VCaP (cell line): ENCODE measurements at regions not wholly inside any gene's neighbourhood (a gene's known extent, or its start where the extent isn't known, plus 50 kb on each side); places are given as distances from the start of the nearest gene placed in this dataset.

Experiments
- H3K27ac ChIP-seq: fragments of 450-650 bp; 2 replicates; pipeline ENCODE4 v1.5.1; 2017
- TF ChIP-seq, protein P1 (sequence below): fragments of 450-650 bp; conservative IDR thresholded peaks from 2 replicates; pipeline ENCODE4 v1.5.1; 2017; ENCODE audit warnings: mild to moderate bottlenecking, moderate library complexity

GRCh38 chr2:138182250-138182936 lies 218.1 kb downstream of the HNMT start:
- H3K27ac ChIP-seq, result no peak overlapping the region
- TF ChIP-seq, protein P1, sequence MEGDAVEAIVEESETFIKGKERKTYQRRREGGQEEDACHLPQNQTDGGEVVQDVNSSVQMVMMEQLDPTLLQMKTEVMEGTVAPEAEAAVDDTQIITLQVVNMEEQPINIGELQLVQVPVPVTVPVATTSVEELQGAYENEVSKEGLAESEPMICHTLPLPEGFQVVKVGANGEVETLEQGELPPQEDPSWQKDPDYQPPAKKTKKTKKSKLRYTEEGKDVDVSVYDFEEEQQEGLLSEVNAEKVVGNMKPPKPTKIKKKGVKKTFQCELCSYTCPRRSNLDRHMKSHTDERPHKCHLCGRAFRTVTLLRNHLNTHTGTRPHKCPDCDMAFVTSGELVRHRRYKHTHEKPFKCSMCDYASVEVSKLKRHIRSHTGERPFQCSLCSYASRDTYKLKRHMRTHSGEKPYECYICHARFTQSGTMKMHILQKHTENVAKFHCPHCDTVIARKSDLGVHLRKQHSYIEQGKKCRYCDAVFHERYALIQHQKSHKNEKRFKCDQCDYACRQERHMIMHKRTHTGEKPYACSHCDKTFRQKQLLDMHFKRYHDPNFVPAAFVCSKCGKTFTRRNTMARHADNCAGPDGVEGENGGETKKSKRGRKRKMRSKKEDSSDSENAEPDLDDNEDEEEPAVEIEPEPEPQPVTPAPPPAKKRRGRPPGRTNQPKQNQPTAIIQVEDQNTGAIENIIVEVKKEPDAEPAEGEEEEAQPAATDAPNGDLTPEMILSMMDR, result no peak

DNA sequence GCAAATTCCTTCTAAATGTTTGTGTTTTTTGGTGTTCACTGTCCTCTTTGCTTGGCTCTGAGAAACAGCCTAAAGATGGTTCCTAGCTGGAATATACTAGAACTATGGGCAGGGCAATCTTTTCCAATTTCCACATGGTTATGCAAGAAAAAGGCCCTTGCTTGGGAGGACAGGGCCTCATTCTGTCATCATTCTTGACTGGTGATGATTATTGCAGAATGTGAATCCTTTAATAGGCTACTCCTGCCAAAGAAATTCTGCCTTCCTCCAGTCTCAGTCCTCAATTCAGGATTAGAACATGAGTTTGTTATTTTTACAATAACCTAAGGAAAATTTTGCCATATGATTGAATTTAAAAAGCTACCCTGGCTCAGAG lies 218.7 kb downstream of the HNMT start:
- TF ChIP-seq, protein P1, result no peak
- no peak overlapping the region for H3K27ac ChIP-seq

GRCh38 chr2:138183705-138184104 lies 219.4 kb downstream of the HNMT start:
- H3K27ac ChIP-seq, result no peak overlapping the region
- TF ChIP-seq, protein P1, result no peak

DNA sequence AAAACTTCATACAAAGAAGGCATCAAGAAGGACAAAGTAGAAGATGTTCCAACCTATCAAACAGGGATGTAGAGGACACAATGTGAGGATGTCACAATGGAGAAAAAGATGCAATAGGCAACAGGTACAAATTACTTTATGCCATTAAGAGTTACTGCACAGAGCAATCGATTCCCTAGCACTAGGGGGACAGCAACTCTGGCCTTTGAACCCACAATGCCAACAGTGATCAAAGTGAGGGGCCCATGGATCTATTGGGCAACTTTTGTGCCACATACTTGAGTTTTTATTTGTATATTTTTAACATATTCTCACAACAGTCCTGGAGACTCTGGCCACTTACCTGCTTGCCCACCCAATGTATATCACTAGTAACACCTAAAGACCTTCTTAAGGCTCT lies 220.2 kb downstream of the HNMT start:
- TF ChIP-seq, protein P1, result no peak
- H3K27ac ChIP-seq, result no peak overlapping the region

- no peak overlapping the region for H3K27ac ChIP-seq
- TF ChIP-seq, protein P1, result no peak
Measured at GRCh38 chr2:138185827-138186226, 221.6 kb downstream of the HNMT start.

DNA sequence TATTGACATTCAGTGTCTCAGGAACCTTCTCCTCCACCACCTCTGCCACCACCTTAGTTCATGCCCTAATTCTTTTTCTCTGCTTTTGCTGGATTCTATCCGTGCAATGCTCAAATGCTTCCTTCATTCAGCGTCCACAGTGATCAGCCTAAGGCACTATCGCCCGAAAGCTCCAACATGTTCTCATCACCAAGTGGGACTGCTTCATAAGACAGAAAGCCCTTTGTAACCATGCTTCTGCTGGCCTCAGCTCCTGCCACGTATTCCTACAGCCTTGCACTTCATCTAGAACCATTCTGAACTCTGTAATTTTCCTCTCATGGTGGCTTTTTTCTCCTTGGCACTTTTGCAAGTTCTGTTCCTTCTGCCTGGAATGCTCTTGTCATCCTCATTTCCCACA lies 222.9 kb downstream of the HNMT start:
- TF ChIP-seq, protein P1, result no peak
- H3K27ac ChIP-seq, result no peak overlapping the region

DNA sequence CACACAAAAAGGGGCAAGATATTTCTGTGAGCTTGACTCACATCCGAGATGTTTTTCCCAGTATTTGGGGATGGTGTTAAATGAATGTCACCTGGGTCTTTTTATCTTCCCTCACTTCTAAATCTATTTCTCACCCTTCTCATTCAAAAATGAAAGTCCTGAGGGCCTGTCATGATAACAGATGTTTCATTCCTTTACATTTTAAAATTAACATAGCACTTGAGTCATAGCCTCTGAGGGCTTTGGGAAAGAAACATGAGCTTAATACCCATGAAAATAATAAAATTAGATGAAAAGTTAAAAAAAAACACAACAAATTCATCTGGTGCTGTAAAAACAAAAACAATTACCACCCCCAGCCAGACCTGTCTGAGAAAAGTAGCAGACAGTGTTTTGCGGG lies 226.7 kb downstream of the HNMT start:
- H3K27ac ChIP-seq, result no peak overlapping the region
- TF ChIP-seq, protein P1, result no peak
